Heart left ventricle (tissue), 16 donors: ENCODE measurements at regions not wholly inside any gene's neighbourhood (a gene's known extent, or its start where the extent isn't known, plus 50 kb on each side); places are given as distances from the start of the nearest gene placed in this dataset.

Source experiments
- ATAC-seq, 4 donors: fragments of 200-7000 bp; cut with Tn5 transposase; one replicate each; pipeline ENCODE4 v1.9.1; 2020 to 2022; ENCODE audit warnings: moderate library complexity in 4 of 4, mild to moderate bottlenecking in 3 of 4, moderate number of reproducible peaks in 1 of 4
- DNase-seq, 5 donors: peaks; one replicate each; pipeline ENCODE4 v3.0.0-alpha.2; 2020
- H3K27ac ChIP-seq, 12 donors: fragments of 200-600 bp; sonication (generic) in 4 of 12; one replicate each; pipeline versions ENCODE4 v1.5.0 to v1.8.0; 2016 to 2022; ENCODE audit warnings: mild to moderate bottlenecking in 2 of 12
- H3K27me3 ChIP-seq, 9 donors: fragments of 200-600 bp; sonication (generic) in 2 of 9; one replicate each; pipeline versions ENCODE4 v1.5.1 to v1.8.0; 2016 to 2022; ENCODE audit warnings: mild to moderate bottlenecking in 3 of 9
- H3K36me3 ChIP-seq, 9 donors: fragments of 200-600 bp; sonication (generic) in 2 of 9; one replicate each; pipeline versions ENCODE4 v1.5.0 to v1.8.0; 2018 to 2022; ENCODE audit warnings: mild to moderate bottlenecking in 2 of 9
- H3K4me1 ChIP-seq, 12 donors: fragments of 200-600 bp; sonication (generic) in 4 of 12; one replicate each; pipeline versions ENCODE4 v1.5.0 to v1.8.0; 2016 to 2022; ENCODE audit warnings: mild to moderate bottlenecking in 3 of 12
- H3K4me3 ChIP-seq, 12 donors: fragments of 200-600 bp; sonication (generic) in 4 of 12; one replicate each; pipeline versions ENCODE4 v1.5.0 to v1.8.0; 2017 to 2022; ENCODE audit warnings: mild to moderate bottlenecking in 9 of 12, moderate library complexity in 4 of 12
- H3K9me3 ChIP-seq, 12 donors: fragments of 200-600 bp; sonication (generic) in 4 of 12; one replicate each; pipeline versions ENCODE4 v1.5.0 to v1.8.0; 2016 to 2022; ENCODE audit warnings: mild to moderate bottlenecking in 1 of 12
- CTCF ChIP-seq, 12 donors: fragments of 200-600 bp; sonication (generic) in 4 of 12; IDR thresholded peaks; one replicate each; pipeline versions ENCODE4 v1.5.0 to v1.8.0; 2018 to 2022; ENCODE audit warnings: antibody characterized with exemption in 12 of 12, mild to moderate bottlenecking in 5 of 12
- POLR2A ChIP-seq, 2 donors: fragments of 450-650 bp; IDR thresholded peaks; one replicate each; pipeline ENCODE4 v1.6.1; 2017; ENCODE audit warnings: antibody characterized with exemption in 2 of 2, mild to moderate bottlenecking in 2 of 2, moderate library complexity in 2 of 2
- WGBS, 4 donors: extraction: QIAGEN DNeasy Blood & Tissue Kit in 2 of 4; methylation state at CpG; one replicate each; pipeline versions ENCODE4 v1.1.5 to v1.1.7; 2013 to 2018; 5-methylcytosine and 5-hydroxymethylcytosine counted together
- intact Hi-C, 10 donors: fragments of 100-400 bp; cut with DNase I; formaldehyde crosslinking; loops; one replicate each; pipeline versions ENCODE4 v1.11.1 to v1.14.2; 2022
- donor health status: ischemic (EF 13 %, LVEDD 7.1; RV severe dilation, severe dysfunction).
- donor health status: healthy with polysubstance abuse.
- donor health status: DM: no; HTN: yes; CAD: no.
- donor health status: DM: no; HTN: no; CAD: no.
- donor health status: ischemic (EF 25% LVEDD 6.9; RV normal size, moderate dysfunction).
- donor health status: ischemic (EF 25% LVEDD 5.7; RV mildly dilated, moderate dysfunction).
- donor health status: healthy.
- donor health status: DM: yes; HTN: yes; CAD: no.
- donor health status: ischemic (EF 35%, LVEDD 5.7; RV mildly dilated, moderate dysfunction).
- donor health status: nonischemic (EF 11% LVEDD 7.7; RV severe dilation, severe dysfunction).
- donor health status: DM: yes; HTN: yes; CAD: no.
- donor health status: PGD.
- donor health status: ischemic (EF 29% LVEDD 5.4; RV normal size, mild dysfunction).
- donor health status: nonischemic (EF 23%, LVEDD 6.1; RV moderate dilation, normal function).

GRCh38 chr2:164281896-164282295 is 339.4 kb downstream of the GRB14 start:
- WGBS, 4 donors, result 70 to 77% (median 73%) methylated on average over 1 of the region's 1 CpG
- Histone ChIP-seq H3K27ac (no peak overlapping the region), H3K27me3 (no peaks in the 10 kb centered on the region), H3K4me1 (no peaks in the 10 kb centered on the region), H3K4me3 (no peak overlapping the region), H3K9me3 (peaks cover 0 to 6% (median 0%) of the 10 kb centered on the region in 12 donors), H3K36me3 (no peaks in the 10 kb centered on the region)
- intact Hi-C loops, result no loop called here
- no peak for ATAC-seq
- TF ChIP-seq POLR2A (IDR thresholded peaks at IDR 0.05) (no peak), CTCF (IDR thresholded peaks at IDR 0.05) (no peak)
- DNase-seq, result no peak

GRCh38 chr2:164275659-164276058 is 345.6 kb downstream of the GRB14 start:
- Histone ChIP-seq H3K4me3 (no peak overlapping the region), H3K27ac (no peak overlapping the region), H3K27me3 (no peaks in the 10 kb centered on the region), H3K4me1 (no peaks in the 10 kb centered on the region), H3K9me3 (peaks cover 0 to 12% (median 0%) of the 10 kb centered on the region in 12 donors), H3K36me3 (no peaks in the 10 kb centered on the region)
- DNase-seq (no peak), ATAC-seq (no peak)
- intact Hi-C loops, result no loop called here
- no peak for TF ChIP-seq CTCF (IDR thresholded peaks at IDR 0.05)
- TF ChIP-seq POLR2A (IDR thresholded peaks at IDR 0.05), result no peak

- TF ChIP-seq CTCF (IDR thresholded peaks at IDR 0.05) (no peak), POLR2A (IDR thresholded peaks at IDR 0.05) (no peak)
- Histone ChIP-seq H3K4me3 (no peak overlapping the region), H3K27me3 (no peaks in the 10 kb centered on the region), H3K36me3 (no peaks in the 10 kb centered on the region), H3K4me1 (no peaks in the 10 kb centered on the region), H3K9me3 (no peaks in the 10 kb centered on the region), H3K27ac (no peak overlapping the region)
- 60 to 84% (median 74%) methylated on average over 2 of the region's 2 CpGs for WGBS, 4 donors
- intact Hi-C loops, result no loop called here
- DNase-seq (no peak), ATAC-seq (no peak)
These were observed 360.8 kb downstream of the GRB14 start for GRCh38 chr2:164260506-164260905.

- no peaks in the 10 kb centered on the region for H3K4me1 ChIP-seq
- H3K27ac ChIP-seq, result no peak overlapping the region
- no peaks in the 10 kb centered on the region for H3K9me3 ChIP-seq
- 61 to 79% (median 71%) methylated on average over 3 of the region's 3 CpGs for WGBS, 4 donors
- DNase-seq (no peak), ATAC-seq (no peak)
- no peak for TF ChIP-seq POLR2A (IDR thresholded peaks at IDR 0.05)
- intact Hi-C loops, result no loop called here
- H3K36me3 ChIP-seq, result no peaks in the 10 kb centered on the region
- no peak overlapping the region for H3K4me3 ChIP-seq
- no peaks in the 10 kb centered on the region for H3K27me3 ChIP-seq
These were observed 363.5 kb downstream of the GRB14 start for GRCh38 chr2:164257742-164258141.

GRCh38 chr2:164252568-164253287 is 368.6 kb downstream of the GRB14 start:
- Histone ChIP-seq H3K36me3 (no peaks in the 10 kb centered on the region), H3K4me1 (no peaks in the 10 kb centered on the region), H3K27me3 (no peaks in the 10 kb centered on the region), H3K9me3 (no peaks in the 10 kb centered on the region), H3K27ac (no peak overlapping the region), H3K4me3 (no peak overlapping the region)
- no peak for ATAC-seq
- no peak for DNase-seq
- 49 to 80% (median 65%) methylated on average over 2 of the region's 2 CpGs for WGBS, 4 donors
- intact Hi-C loops, result no loop called here
- TF ChIP-seq CTCF (IDR thresholded peaks at IDR 0.05), result no peak
